H1 (cell line): ENCODE measurements at regions not wholly inside any gene's neighbourhood (a gene's known extent, or its start where the extent isn't known, plus 50 kb on each side); places are given as distances from the start of the nearest gene placed in this dataset.

ENCODE experiments used
- BRCA1 ChIP-seq: IDR thresholded peaks from 2 replicates; pipeline ENCODE4 v1.6.1; 2012; ENCODE audit warnings: low read depth, low read length, improper control_type of control experiment
- CTCF ChIP-seq, 3 experiments: IDR thresholded peaks; 1 replicate in 2 of 3; 2 replicates in 1 of 3; pipeline versions ENCODE4 v1.5.1 to v1.6.1; 2011; ENCODE audit warnings: low read length in 3 of 3, mild to moderate bottlenecking in 3 of 3, inconsistent platforms in 2 of 3, low read depth in 1 of 3, moderate library complexity in 1 of 3; ENCODE audit not compliant: insufficient read depth in 1 of 3; ENCODE audit errors: control extremely low read depth in 1 of 3
- EP300 ChIP-seq, 2 experiments: IDR thresholded peaks; 1 replicate in 1 of 2; 2 replicates in 1 of 2; pipeline ENCODE4 v1.6.1; 2011 to 2012; ENCODE audit warnings: low read depth in 2 of 2, low read length in 2 of 2, mild to moderate bottlenecking in 2 of 2, borderline replicate concordance in 1 of 2, inconsistent platforms in 1 of 2, moderate library complexity in 1 of 2
- SP1 ChIP-seq: IDR thresholded peaks from 2 replicates; pipeline ENCODE4 v1.6.1; 2011; ENCODE audit warnings: low read depth, low read length
- SRF ChIP-seq: IDR thresholded peaks from 2 replicates; pipeline ENCODE4 v1.6.1; 2011; ENCODE audit warnings: mild to moderate bottlenecking, low read depth, low read length, moderate library complexity

- TF ChIP-seq CTCF (IDR thresholded peaks at IDR 0.05; ENCODE audit: control extremely low read depth in 1 of 3, insufficient read depth in 1 of 3, low read depth in 1 of 3, low read length in 3 of 3) (no peak), BRCA1 (no peak), SRF (no peak), EP300 (IDR thresholded peaks at IDR 0.05; ENCODE audit: borderline replicate concordance in 1 of 2, low read depth in 2 of 2, low read length in 2 of 2) (no peak), SP1 (no peak)
Observed at GRCh38 chr9:105158898-105159297, 85.6 kb upstream of the SLC44A1 start.
